Trophoblast cell (in vitro differentiated cells and primary cell): ENCODE measurements at regions not wholly inside any gene's neighbourhood (a gene's known extent, or its start where the extent isn't known, plus 50 kb on each side); places are given as distances from the start of the nearest gene placed in this dataset.
"Not testable (repeated sequence)": the region's sequence is repeated elsewhere in the genome, so short reads cannot be mapped to it uniquely, and the experiment has no call there.

ENCODE experiments used
- DNase-seq, 2 donors: peaks; one replicate each; pipeline ENCODE4 v3.0.0-alpha.2; 2016
- H2AFZ ChIP-seq: 2 replicates; pipeline ENCODE4 v1.6.1; 2013; ENCODE audit warnings: low read length, moderate library complexity, mild to moderate bottlenecking; ENCODE audit not compliant: insufficient read depth, poor library complexity
- H2AK5ac ChIP-seq: 2 replicates; pipeline ENCODE4 v1.6.1; 2013; ENCODE audit warnings: mild to moderate bottlenecking, low read length
- H2BK120ac ChIP-seq: 2 replicates; pipeline ENCODE4 v1.6.1; 2013; ENCODE audit warnings: low read length, mild to moderate bottlenecking, moderate library complexity; ENCODE audit not compliant: insufficient read depth, poor library complexity
- H2BK12ac ChIP-seq: 2 replicates; pipeline ENCODE4 v1.6.1; 2013; ENCODE audit warnings: mild to moderate bottlenecking, low read length, moderate library complexity
- H2BK5ac ChIP-seq: 2 replicates; pipeline ENCODE4 v1.6.1; 2013; ENCODE audit warnings: low read length, low read depth, moderate library complexity, mild to moderate bottlenecking; ENCODE audit not compliant: poor library complexity
- H3K14ac ChIP-seq: 2 replicates; pipeline ENCODE4 v1.6.1; 2013; ENCODE audit warnings: mild to moderate bottlenecking, low read length
- H3K18ac ChIP-seq: 2 replicates; pipeline ENCODE4 v1.6.1; 2013; ENCODE audit warnings: mild to moderate bottlenecking, low read length
- H3K23ac ChIP-seq: 2 replicates; pipeline ENCODE4 v1.6.1; 2013; ENCODE audit warnings: low read length
- H3K27ac ChIP-seq: 2 replicates; pipeline ENCODE4 v1.5.1; 2013; ENCODE audit warnings: low read depth, mild to moderate bottlenecking, inconsistent platforms, low read length, moderate library complexity
- H3K27me3 ChIP-seq: 2 replicates; pipeline ENCODE4 v1.6.1; 2013; ENCODE audit warnings: inconsistent platforms, mild to moderate bottlenecking, low read length, moderate library complexity; ENCODE audit not compliant: insufficient read depth
- H3K36me3 ChIP-seq, 2 experiments: 1 replicate in 1 of 2; 2 replicates in 1 of 2; pipeline ENCODE4 v1.6.1; 2013; ENCODE audit warnings: low read length in 2 of 2, mild to moderate bottlenecking in 2 of 2, moderate library complexity in 1 of 2; ENCODE audit not compliant: insufficient read depth in 2 of 2, control insufficient read depth in 1 of 2
- H3K4ac ChIP-seq: 2 replicates; pipeline ENCODE4 v1.6.1; 2013; ENCODE audit warnings: low read depth, mild to moderate bottlenecking, low read length, moderate library complexity
- H3K4me1 ChIP-seq, 2 experiments: 1 replicate in 1 of 2; 2 replicates in 1 of 2; pipeline ENCODE4 v1.6.1; 2013; ENCODE audit warnings: low read length in 2 of 2, mild to moderate bottlenecking in 2 of 2, moderate library complexity in 1 of 2; ENCODE audit not compliant: insufficient read depth in 2 of 2, control insufficient read depth in 1 of 2
- H3K4me2 ChIP-seq: 2 replicates; pipeline ENCODE4 v1.6.1; 2013; ENCODE audit warnings: inconsistent platforms, mild to moderate bottlenecking, low read length, moderate library complexity
- H3K4me3 ChIP-seq: 2 replicates; pipeline ENCODE4 v1.5.1; 2013; ENCODE audit warnings: mild to moderate bottlenecking, low read depth, low read length, inconsistent platforms
- H3K79me1 ChIP-seq: one replicate; pipeline ENCODE4 v1.6.1; 2013; ENCODE audit warnings: low read length
- H3K79me2 ChIP-seq: 2 replicates; pipeline ENCODE4 v1.6.1; 2013; ENCODE audit warnings: low read length, mild to moderate bottlenecking; ENCODE audit not compliant: control insufficient read depth, insufficient read depth, poor library complexity
- H3K9ac ChIP-seq: 2 replicates; pipeline ENCODE4 v1.6.1; 2013; ENCODE audit warnings: mild to moderate bottlenecking, low read length
- H3K9me3 ChIP-seq: 2 replicates; pipeline ENCODE4 v1.6.1; 2013; ENCODE audit warnings: low read depth, mild to moderate bottlenecking, control low read depth, inconsistent platforms, low read length; ENCODE audit not compliant: insufficient read depth
- H4K12ac ChIP-seq: 2 replicates; pipeline ENCODE4 v1.6.1; 2013; ENCODE audit warnings: low read depth, mild to moderate bottlenecking, low read length, moderate library complexity
- H4K8ac ChIP-seq: 2 replicates; pipeline ENCODE4 v1.6.1; 2013; ENCODE audit warnings: low read depth, mild to moderate bottlenecking, low read length, moderate library complexity
- H4K91ac ChIP-seq: one replicate; pipeline ENCODE4 v1.6.1; 2013; ENCODE audit warnings: low read depth, mild to moderate bottlenecking, low read length, moderate library complexity
- WGBS: extraction: QIAGEN DNeasy Blood & Tissue Kit; methylation state at CpG from one replicate; pipeline ENCODE4 v1.1.7; 2013; ENCODE audit warnings: missing lambda C conversion rate; ENCODE audit not compliant: insufficient read length, insufficient coverage; ENCODE audit errors: extremely low coverage; 5-methylcytosine and 5-hydroxymethylcytosine counted together

DNA sequence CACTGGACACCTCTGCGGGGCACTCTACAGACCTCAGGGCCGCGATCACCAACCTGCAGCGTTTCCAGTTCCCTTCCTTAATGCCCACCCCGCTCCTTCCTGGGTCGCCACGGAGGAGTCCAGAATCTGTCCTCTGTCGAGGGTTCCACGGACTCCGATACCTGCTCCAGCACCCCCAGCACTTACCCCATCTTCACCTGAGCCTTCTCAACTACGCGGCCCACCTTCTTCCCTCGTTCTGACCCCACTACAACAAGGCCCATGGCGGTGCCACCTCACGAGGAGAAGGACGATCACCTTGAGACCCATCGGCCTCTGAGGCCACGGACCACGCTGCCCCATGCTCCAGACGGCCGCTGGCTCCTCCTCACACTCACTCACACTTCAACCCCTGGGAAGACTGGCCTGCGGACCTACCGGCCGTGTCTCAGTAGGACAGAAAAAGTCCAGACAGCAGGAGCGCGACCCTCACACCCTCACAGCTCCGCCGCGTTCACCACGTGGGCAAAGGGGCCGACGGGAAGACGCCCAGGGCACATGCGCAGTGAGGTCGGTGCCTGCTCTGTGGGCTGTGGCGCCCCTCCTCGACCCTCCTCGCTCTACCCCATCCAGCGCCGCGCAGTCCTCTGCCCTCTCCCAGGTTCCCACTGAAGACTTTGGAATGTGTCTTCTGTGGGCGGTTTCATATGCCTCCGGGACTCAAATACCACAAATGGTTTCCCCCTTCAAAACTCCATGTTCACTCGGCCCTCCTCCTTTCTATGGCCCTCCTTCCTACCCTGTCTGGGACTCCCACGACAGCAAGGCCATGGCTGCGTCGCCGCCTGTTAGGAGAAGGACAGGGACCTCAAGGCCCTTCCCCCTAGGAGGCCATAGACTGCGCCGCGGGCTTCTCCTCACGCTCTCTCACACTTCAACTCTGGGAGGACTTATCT is 193.9 kb upstream of the PHF14 start:
- Histone ChIP-seq H3K79me2 (no peaks in the 10 kb centered on the region), H2AFZ (no peak overlapping the region), H3K23ac (no peak overlapping the region), H3K4me3 (no peak overlapping the region), H2BK12ac (no peak overlapping the region), H3K79me1 (no peaks in the 10 kb centered on the region), H2BK120ac (no peak overlapping the region), H3K9me3 (no peaks in the 10 kb centered on the region), H3K14ac (no peak overlapping the region), H2BK5ac (no peak overlapping the region), H2AK5ac (no peak overlapping the region), H4K8ac (no peak overlapping the region), H3K4me2 (no peak overlapping the region), H3K36me3 (no peaks in the 10 kb centered on the region), H3K27ac (no peak overlapping the region), H3K4me1 (no peaks in the 10 kb centered on the region), H3K9ac (no peak overlapping the region), H3K4ac (no peak overlapping the region), H3K18ac (no peak overlapping the region), H4K12ac (no peak overlapping the region), H4K91ac (no peak overlapping the region), H3K27me3 (no peaks in the 10 kb centered on the region)
- WGBS = no CpG with 5 or more reads among the region's 52 CpGs
- DNase-seq = no peak

DNA sequence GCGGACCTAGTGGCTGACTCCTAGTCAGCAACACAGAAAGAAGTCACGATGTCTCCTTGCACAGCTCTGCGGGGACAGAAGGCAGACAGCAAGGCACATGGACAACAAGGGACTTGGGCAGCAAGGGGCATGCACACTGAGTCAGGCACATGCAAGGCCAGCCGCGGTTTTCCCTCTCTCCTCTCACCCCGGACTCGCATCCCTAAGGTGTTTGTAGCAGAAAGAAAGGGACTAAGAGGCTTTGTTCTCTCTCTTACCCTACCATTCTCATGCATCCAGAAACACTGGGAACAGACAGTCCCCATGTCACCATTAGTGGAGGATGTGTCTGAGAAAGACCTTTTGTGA is 193.3 kb upstream of the PHF14 start:
- no peak overlapping the region for H3K27ac ChIP-seq
- no peak overlapping the region for H4K91ac ChIP-seq
- no peak overlapping the region for H3K9ac ChIP-seq
- H3K4me2 ChIP-seq = no peak overlapping the region
- no peak overlapping the region for H3K4me3 ChIP-seq
- no peak overlapping the region for H2BK120ac ChIP-seq
- no peaks in the 10 kb centered on the region for H3K9me3 ChIP-seq
- WGBS = no CpG with 5 or more reads among the region's 7 CpGs
- H2BK5ac ChIP-seq = no peak overlapping the region
- H2AFZ ChIP-seq = no peak overlapping the region
- no peaks in the 10 kb centered on the region for H3K27me3 ChIP-seq
- no peak overlapping the region for H3K23ac ChIP-seq
- no peak overlapping the region for H4K8ac ChIP-seq
- H3K18ac ChIP-seq = no peak overlapping the region
- DNase-seq = no peak
- H3K4ac ChIP-seq = no peak overlapping the region
- H2BK12ac ChIP-seq = no peak overlapping the region
- H3K4me1 ChIP-seq = no peaks in the 10 kb centered on the region
- H3K79me2 ChIP-seq = no peaks in the 10 kb centered on the region
- H2AK5ac ChIP-seq = no peak overlapping the region
- H3K79me1 ChIP-seq = no peaks in the 10 kb centered on the region
- no peak overlapping the region for H3K14ac ChIP-seq
- H4K12ac ChIP-seq = no peak overlapping the region
- no peaks in the 10 kb centered on the region for H3K36me3 ChIP-seq

DNA sequence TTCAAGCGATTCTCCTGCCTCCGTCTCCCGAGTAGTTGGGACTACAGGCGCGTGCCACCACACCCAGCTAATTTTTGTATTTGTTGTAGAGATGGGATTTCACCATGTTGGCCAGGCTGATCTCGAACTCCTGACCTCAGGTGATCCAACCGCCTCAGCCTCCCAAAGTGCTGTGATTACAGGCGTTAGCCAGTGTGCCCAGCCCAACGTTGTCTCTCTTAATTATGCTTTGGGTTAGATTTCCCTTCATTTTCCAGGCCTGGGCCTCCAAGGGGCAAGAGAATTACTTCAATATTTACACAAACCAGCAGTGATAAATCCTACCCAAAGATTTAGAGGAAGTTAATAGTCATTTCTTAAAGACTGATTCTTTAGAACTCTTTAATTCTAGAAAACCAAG is 186.7 kb upstream of the PHF14 start:
- not testable (repeated sequence) for H2AFZ ChIP-seq, H3K79me1 ChIP-seq, H2BK12ac ChIP-seq, H3K79me2 ChIP-seq, H3K9ac ChIP-seq, H4K12ac ChIP-seq, H3K27ac ChIP-seq, H2AK5ac ChIP-seq, H3K18ac ChIP-seq, H3K27me3 ChIP-seq, H2BK5ac ChIP-seq, H2BK120ac ChIP-seq, H3K4me2 ChIP-seq, H3K9me3 ChIP-seq, H3K14ac ChIP-seq, H3K23ac ChIP-seq, H4K91ac ChIP-seq, H3K4me3 ChIP-seq, DNase-seq, H3K36me3 ChIP-seq, H3K4me1 ChIP-seq, H4K8ac ChIP-seq, H3K4ac ChIP-seq
- WGBS = no CpG with 5 or more reads among the region's 9 CpGs

DNA sequence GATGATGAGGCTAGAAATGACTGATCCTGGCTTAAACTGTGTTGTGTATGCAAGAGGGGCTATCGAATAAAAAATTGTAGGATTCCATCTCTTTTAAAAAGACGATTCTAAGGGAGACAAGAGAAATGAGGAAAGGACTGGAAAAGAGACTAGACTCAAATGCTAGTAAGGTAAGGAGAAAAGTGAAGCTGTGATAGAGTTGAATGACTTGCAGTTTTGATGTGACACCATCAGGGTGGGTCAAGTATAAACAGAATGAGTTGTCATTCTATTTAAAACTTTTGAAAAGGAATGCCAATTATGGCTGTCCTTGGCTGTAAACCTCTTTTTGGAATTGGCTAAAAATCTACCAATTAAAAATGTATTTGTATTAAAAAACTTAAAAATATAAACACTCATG is 184.5 kb upstream of the PHF14 start:
- Histone ChIP-seq H2BK5ac (no peak overlapping the region), H3K9ac (no peak overlapping the region), H3K18ac (no peak overlapping the region), H3K23ac (no peak overlapping the region), H3K4me3 (no peak overlapping the region), H3K79me2 (no peaks in the 10 kb centered on the region), H3K79me1 (no peaks in the 10 kb centered on the region), H2AK5ac (no peak overlapping the region), H3K27me3 (no peaks in the 10 kb centered on the region), H2AFZ (no peak overlapping the region), H4K8ac (no peak overlapping the region), H3K4me1 (no peaks in the 10 kb centered on the region), H3K4ac (no peak overlapping the region), H3K27ac (no peak overlapping the region), H4K12ac (no peak overlapping the region), H3K9me3 (no peaks in the 10 kb centered on the region), H2BK12ac (no peak overlapping the region), H3K4me2 (no peak overlapping the region), H3K36me3 (no peaks in the 10 kb centered on the region), H4K91ac (no peak overlapping the region), H3K14ac (no peak overlapping the region), H2BK120ac (no peak overlapping the region)
- no peak for DNase-seq
- no CpG with 5 or more reads among the region's 2 CpGs for WGBS
